HUDEP-2 (cell line): ENCODE measurements at regions not wholly inside any gene's neighbourhood (a gene's known extent, or its start where the extent isn't known, plus 50 kb on each side); places are given as distances from the start of the nearest gene placed in this dataset.
"Not testable (repeated sequence)": the region's sequence is repeated elsewhere in the genome, so short reads cannot be mapped to it uniquely, and the experiment has no call there.

Source experiments
- DNase-seq, 76 experiments: peaks; one replicate each; lab custom pipeline; 2025; ENCODE audit not compliant: unreplicated experiment in 76 of 76; lab: John Stamatoyannopoulos, UW

- no peak for DNase-seq
Observed at GRCh38 chr21:18117176-18117575, 127.5 kb upstream of the CHODL start.

DNA sequence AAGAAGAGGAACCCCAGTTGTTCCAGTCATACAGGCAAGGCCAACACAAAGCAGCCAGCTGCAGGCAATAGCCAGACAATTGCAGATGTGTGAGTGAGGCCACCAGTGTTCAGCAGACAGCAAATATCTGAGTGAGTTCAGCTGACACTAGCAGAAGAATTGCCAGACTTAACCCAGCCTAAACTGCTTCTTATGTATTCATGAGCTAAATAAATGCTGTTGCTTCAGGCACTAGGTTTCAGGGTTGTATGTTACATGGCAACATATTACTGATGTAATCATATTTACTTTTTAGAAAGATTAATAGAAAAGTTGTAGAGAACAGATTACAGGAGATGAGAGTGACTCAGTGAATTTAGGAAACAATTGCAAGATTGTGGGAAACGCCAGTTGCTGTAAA is 129.8 kb upstream of the CHODL start:
- no peak for DNase-seq

- no peak for DNase-seq
Observed at GRCh38 chr21:18104802-18105201, 139.8 kb upstream of the CHODL start.

- not testable (repeated sequence) for DNase-seq
Observed at GRCh38 chr21:18096413-18096812, 148.2 kb upstream of the CHODL start.

- DNase-seq, result no peak
Observed at GRCh38 chr21:18089786-18090185, 154.8 kb upstream of the CHODL start.

GRCh38 chr21:18070392-18070791 is 174.2 kb upstream of the CHODL start:
- DNase-seq, result no peak

- DNase-seq, result no peak
Observed at GRCh38 chr21:18069875-18070274, 174.8 kb upstream of the CHODL start.

DNA sequence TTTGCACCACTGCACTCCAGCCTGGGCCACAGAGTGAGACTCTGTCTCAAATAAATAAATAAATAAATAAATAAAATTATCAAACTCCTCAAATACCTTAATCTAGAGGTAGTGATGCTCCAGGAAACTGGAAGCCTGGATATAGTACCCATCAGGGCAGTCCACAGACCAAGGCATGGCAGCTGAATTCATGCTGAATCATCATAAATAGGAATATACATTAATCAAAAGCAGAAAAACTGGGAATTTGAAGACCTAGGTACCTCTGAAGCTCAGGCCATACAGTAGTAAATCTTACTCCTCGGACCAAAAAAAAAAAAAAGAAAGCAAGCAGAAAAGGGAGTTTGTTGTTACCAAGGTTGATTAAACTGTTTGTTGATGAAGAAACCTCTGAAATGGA is 184.2 kb upstream of the CHODL start:
- DNase-seq, result no peak

DNA sequence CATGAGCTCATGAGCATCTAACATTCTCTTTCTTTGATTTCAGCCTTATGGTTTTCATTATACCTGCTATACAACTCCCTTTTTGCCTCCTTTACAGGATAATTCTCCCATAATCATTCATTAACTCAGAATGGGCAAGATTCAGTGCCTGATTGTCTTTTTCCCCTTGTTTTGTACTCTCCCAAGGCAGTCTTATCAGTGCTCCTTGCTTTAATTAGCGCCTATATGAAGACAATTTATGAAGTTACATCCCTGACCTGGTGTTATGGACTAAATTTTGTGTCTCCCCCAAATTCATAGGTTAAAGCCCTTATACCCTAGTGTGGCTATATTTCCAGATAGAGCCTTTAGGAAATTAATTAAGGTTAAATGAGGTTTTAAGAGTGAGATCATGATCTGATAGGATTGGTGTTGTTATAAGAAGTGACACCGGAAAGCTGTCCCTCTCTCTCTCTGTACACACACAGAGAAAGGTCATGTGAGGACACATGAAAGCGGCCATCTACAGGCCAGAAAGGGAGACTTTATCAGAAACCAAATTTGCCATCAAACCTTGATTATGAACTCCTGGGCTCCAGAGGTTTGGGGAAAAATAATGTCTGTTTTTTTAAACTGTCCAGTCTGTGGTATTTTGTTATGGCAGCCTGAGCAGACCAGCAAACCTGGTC is 185.8 kb upstream of the CHODL start:
- no peak for DNase-seq

GRCh38 chr21:18053151-18053550 is 191.5 kb upstream of the CHODL start:
- DNase-seq, result no peak

- no peak for DNase-seq
Observed at GRCh38 chr21:18049461-18049860, 195.2 kb upstream of the CHODL start.

DNA sequence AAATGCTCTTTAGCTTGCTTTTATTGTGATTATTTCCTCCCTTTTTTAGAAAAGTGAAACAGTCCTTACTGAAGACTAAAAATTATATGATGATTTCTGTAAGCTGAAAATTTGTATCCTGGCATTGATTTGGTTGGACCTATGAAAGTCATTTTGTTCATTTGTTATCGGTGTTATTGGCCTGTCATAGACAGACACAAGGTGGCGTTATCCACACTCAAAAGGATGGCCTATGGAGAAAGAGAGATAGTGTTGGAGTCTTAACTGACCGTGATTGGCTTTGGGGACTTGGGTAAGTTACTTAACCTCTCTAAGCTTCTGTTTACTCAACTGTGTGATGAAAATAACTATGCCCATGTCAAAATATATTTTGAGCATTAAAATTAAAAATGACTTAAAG is 203.6 kb upstream of the CHODL start:
- peak in 21 of 76 experiments; percentile 3 to 64 (median 23) for DNase-seq

GRCh38 chr21:18030248-18030647 is 211.1 kb upstream of the C21orf91 start:
- peak in 2 of 76 experiments; percentile 4 to 32 for DNase-seq

DNA sequence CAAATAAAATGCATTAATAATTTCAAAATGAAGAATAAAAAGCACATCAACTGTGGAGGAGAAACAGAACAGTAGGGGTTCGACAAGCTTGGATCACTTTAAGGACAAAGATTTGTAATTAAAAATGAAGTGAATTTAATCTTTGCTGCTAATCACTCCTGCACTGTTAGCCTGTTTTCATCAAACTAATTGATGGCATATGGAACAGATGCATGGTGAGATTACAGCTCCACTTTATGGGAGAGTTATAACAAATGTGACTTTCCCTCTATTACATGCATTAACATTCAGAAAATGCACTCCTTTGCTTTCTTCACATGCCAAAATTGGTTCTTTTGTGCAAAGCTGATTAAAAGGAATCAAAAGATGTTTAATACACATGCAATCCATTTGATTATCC is 207.2 kb upstream of the C21orf91 start:
- DNase-seq, result no peak

GRCh38 chr21:18023711-18024110 is 204.6 kb upstream of the C21orf91 start:
- no peak for DNase-seq

GRCh38 chr21:18023157-18023556 is 204.0 kb upstream of the C21orf91 start:
- DNase-seq, result no peak

- DNase-seq, result no peak
Observed at GRCh38 chr21:18007121-18007520, 188.0 kb upstream of the C21orf91 start.

GRCh38 chr21:18006691-18007090 is 187.5 kb upstream of the C21orf91 start:
- DNase-seq, result no peak

DNA sequence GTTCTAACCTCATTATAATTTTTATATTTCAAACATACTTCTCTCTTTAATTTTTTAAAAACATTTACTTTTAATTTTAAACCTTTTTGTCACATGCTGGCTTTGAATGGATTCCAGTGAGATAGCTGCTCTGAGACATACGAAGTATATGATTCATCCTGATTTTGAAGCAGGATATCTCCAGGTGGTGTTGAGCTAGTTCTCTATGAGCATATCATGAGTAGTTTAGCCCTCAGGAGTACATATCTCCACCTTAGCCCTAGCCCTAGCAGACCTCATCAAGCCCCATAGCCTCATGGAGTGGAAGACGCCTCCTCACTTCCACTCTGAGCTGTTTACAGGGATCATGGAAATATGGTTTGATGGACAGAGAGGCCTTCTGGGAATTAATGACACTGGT is 183.2 kb upstream of the C21orf91 start:
- DNase-seq, result no peak

DNA sequence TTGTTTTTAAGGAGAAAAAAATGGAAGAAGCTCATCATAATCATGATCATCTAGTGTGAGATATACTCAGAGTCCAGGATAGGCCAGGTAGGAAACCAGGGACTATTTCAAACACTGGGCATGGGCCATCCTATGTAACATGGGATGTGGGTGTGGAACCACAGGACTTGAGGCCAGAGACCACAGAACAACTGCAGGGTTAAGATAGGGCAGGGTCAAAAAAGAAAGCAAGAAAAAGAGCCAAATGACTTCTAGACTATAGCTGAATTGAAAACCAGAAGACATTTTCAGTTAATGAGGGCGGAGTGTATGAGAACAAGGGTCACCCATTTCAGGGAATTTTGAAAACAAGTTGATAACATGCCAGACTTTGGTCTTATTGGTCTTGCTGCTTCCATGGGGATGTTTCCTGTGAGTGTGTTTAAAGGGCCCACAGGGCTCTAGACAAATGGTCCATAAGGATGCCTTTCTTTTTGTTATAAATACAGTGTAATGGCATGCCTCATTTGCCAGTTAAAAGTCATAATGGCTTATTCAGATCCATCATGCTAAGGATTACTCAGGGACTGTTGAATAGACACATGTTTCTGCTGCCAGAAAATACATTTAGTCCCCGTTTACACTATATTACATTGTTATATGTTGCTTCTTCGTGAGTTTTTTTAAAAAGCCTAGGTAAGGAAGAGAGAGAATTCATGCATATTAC is 182.0 kb upstream of the C21orf91 start:
- DNase-seq, result peak in 54 of 76 experiments; percentile 5 to 94 (median 62)

- not testable (repeated sequence) for DNase-seq
Observed at GRCh38 chr21:17998599-17998998, 179.4 kb upstream of the C21orf91 start.

GRCh38 chr21:17989780-17990179 is 170.6 kb upstream of the C21orf91 start:
- DNase-seq, result no peak
